ENCODE measurements at regions not wholly inside any gene's neighbourhood (a gene's known extent, or its start where the extent isn't known, plus 50 kb on each side); places are given as distances from the start of the nearest gene placed in this dataset.
"Not testable (repeated sequence)": the region's sequence is repeated elsewhere in the genome, so short reads cannot be mapped to it uniquely, and the experiment has no call there.

GRCh38 chr2:21854938-21855337 is 731.2 kb downstream of the TDRD15 start:
- DNase-seq (ENCODE audit: low spot score): no peak

DNA sequence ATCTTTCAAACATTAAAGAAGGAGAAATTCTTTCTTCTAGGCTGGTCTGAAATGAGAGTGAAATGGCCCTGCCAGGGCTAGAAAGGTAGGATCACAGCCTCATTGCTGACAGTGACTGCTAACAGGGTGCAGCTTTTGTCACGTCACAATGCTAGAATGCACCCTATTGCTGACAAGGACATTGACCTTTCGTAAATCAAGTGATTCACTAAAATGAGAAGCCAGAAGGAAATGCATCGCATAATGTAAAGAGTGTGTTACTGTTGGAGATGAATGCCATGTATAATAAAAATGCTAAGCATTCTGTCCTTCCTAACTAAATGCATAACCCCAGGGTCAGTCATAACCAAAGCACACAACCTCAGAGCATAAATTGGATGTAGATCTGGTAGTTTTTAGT is 732.9 kb downstream of the TDRD15 start:
- DNase-seq (ENCODE audit: low spot score): no peak

DNA sequence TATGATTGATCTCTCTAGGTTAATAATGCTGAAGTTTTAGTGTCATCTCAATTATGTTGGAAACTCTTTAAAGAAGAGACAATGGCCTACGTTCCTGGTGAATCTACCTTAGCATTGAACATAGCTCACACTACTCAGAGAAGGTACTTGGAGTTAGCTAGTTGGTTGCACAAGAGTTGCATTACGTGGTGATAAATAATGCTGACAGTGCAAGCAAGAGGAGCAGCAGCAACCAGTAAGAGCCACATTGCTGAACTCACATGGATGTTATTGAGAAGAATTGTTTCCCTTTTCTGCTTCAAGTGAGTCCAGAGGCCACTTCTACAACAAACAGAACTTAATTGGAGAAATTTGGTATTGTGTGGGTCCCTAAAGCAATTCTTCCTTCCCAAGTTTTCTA is 737.1 kb downstream of the TDRD15 start:
- DNase-seq (ENCODE audit: low spot score): no peak

DNA sequence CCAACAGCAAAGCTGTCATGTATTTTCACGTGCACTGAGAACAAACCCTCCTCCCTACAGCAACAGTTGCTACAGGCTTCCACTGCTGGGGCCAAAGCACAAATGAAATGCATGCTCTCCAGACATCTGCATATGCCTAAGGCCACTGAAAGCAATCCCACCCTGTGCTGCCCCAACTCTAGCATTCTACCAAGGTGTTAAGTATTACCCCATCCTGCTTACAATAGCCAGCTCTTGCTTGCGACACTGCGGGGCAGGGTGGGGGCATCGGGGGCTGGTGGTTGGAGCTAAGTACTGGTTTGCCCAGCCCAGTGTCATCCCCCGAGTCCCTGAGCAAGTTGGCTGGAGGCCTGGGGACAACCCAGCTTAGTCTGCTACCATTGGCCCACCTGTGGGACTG is 742.5 kb downstream of the TDRD15 start:
- no peak for DNase-seq (ENCODE audit: low spot score)

GRCh38 chr2:21887881-21888280 is 764.1 kb downstream of the TDRD15 start:
- DNase-seq (ENCODE audit: low spot score): no peak

DNA sequence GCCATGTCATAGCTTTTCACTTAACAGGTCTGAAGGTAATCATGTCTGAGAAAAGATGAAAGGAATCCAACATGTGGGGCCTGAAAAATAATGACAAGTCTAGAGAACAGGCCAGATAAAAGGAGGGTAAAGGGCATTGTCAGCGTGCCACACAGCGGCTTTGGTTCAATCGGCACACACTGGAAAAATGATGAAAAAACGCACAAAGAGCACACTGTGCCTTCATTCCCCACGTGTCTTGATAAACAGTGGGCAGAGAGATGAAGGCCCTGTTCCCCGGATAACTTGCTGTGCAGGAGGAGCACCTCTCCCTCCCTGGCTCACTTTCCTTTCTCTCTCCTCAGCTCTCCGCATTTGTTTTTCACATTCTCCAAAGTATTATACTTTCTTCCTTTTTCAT is 766.3 kb downstream of the TDRD15 start:
- DNase-seq (ENCODE audit: low spot score): no peak

GRCh38 chr2:21890716-21891115 is 766.9 kb downstream of the TDRD15 start:
- DNase-seq (ENCODE audit: low spot score): no peak

DNA sequence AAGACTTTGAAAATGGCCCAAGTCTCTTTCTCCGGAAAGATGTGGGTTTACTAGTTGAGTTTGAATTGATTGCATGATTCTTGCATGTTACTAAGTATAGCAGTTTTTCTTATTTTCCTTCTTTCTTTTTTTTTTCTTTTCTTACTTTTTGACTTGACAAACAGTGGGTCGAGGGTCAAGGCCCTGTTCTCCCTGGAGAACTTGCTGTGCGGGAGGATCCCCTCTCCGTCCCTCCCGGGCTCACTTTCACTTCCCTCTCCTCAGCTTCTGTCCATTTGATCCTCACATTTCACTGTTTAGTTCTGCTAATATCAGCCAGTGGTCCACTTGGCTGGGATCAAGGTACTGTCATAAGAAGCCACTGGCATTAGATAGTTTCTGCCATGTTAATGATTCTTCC is 767.4 kb downstream of the TDRD15 start:
- DNase-seq (ENCODE audit: low spot score): no peak

- no peak for DNase-seq (ENCODE audit: low spot score)
These were observed 768.4 kb downstream of the TDRD15 start for GRCh38 chr2:21892140-21892539.

GRCh38 chr2:21895200-21895599 is 771.4 kb downstream of the TDRD15 start:
- DNase-seq (ENCODE audit: low spot score): no peak

- not testable (repeated sequence) for DNase-seq (ENCODE audit: low spot score)
These were observed 785.1 kb downstream of the TDRD15 start for GRCh38 chr2:21908712-21909380.

- DNase-seq (ENCODE audit: low spot score): no peak
These were observed 787.2 kb downstream of the TDRD15 start for GRCh38 chr2:21910832-21911507.

GRCh38 chr2:21912405-21912804 is 788.6 kb downstream of the TDRD15 start:
- no peak for DNase-seq (ENCODE audit: low spot score)

DNA sequence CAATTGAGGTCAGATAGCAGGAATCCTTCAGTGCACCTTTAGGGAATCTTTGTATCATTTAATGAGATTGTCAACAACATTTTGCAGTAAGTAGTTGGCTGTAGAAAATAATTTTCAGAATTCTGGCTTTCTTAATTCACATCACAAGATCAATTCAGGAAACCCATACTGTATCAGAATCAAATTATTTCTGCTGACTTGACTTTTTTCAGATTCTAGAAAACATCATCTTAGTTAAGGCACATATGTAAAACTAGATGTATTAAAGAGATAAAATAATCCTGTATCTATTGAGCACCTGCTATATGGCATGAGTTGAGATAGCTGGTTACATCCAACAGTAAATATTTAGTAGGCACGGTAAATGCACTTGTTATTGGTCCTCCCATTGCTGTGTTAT is 791.4 kb downstream of the TDRD15 start:
- DNase-seq (ENCODE audit: low spot score): no peak

DNA sequence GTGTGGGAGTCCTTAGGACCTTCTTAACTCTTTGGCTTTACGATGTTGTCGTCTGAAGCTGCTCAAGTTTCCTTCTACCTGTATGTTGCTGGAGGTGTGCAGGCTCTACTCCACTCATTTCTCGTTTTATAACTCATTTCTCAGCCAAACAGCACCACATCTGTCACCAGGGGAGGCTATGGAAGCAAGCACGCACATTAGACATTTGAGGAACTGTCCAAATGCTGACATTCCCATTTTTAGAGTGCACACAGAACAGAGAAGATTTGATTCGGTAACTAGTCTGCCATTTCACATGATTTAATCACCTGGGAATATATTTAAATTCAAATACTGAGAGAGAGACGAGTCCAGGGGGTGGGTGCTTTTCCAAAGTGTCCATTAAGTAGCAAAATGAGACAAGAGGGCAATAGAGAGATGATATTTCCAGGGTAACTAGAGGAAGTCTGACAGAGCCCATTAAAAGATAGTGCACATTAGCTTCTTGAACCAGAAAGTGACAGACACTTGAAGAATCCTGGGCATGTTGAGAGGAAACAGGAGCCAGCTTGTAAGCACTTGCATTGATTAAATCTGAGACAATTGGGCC is 793.3 kb downstream of the TDRD15 start:
- no peak for DNase-seq (ENCODE audit: low spot score)

DNA sequence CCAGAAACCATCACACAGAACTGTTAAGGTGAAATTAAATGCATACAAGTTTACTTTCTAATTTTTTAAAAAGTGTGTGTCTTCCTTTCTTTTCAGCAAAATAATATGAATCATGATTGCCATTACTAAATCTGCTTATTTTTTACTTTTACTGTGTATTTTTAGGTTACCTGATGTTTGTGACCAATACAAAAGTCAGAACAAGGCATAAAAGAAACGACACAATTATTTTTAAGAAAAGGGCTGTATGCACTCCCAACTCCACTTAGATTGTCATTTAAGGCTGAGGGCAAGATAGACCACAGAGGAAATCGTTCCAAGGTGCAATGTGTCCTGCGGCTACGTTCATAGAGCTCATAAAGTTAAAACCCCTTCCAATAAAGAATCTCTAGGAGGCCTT is 797.0 kb downstream of the TDRD15 start:
- no peak for DNase-seq (ENCODE audit: low spot score)

- DNase-seq (ENCODE audit: low spot score): no peak
These were observed 801.0 kb downstream of the TDRD15 start for GRCh38 chr2:21924640-21925285.

GRCh38 chr2:21928292-21928691 is 804.5 kb downstream of the TDRD15 start:
- no peak for DNase-seq (ENCODE audit: low spot score)

GRCh38 chr2:21930226-21930625 is 806.5 kb downstream of the TDRD15 start:
- DNase-seq (ENCODE audit: low spot score): no peak

DNA sequence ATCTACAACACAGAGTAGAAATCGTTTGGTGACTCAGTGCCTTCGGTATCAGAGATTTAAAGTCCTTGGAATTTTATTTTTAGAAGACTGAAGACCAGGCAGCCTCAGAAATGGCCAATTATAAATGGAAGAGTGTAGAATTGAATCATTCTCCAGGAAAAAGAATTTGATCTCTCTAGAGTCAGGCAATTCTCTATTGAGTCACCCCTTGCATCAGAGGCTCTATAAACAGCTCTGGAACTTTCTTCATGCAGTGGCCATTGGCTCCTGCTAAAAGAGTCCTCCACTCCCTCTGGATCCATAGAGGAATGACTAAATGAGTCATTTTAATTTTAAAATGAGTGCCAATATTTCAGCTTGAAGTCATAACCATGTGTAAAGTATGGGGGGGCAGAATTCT is 816.2 kb downstream of the TDRD15 start:
- no peak for DNase-seq (ENCODE audit: low spot score)

GRCh38 chr2:21944536-21944935 is 820.8 kb downstream of the TDRD15 start:
- DNase-seq (ENCODE audit: low spot score): no peak

DNA sequence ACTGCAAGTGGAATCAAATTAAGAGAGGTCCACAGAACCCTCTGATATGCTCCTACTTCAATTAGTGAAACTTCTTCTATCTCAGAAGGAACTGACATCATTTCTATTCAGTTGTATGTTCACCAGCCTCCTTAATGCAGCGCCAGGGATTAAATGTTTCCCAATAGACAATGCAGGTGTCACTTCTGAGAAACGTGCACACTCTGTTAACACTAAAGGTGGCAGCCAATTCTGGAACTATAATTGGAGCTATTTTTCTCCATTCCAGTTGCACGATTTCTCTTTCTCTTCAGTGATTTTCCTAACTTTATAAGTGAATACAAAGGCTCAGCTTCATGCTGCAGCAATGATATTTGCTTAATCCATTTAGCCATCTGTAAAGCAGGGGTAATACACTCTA is 821.9 kb downstream of the TDRD15 start:
- DNase-seq (ENCODE audit: low spot score): no peak

DNA sequence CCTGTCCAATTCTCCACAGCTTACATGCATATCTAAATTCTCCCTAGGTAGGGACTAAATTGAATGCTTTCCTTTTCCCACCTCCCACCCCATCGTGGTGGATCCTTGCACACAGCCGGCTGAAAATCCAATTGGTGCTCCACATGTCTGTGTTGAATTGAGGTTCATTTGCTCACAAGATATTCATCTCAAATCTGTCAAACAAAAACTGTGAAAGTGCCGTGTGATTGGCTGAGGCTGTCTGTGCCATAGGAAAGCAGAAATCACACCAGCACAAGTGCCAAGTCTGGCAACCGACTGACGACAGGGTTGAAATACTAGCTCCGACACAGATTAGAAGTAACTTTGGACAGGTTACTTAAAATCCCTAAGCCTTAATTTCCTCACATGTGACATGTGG is 823.3 kb downstream of the TDRD15 start:
- DNase-seq (ENCODE audit: low spot score): no peak

All from CD4-positive, alpha-beta T cell treated with Interleukin-6 at 100 ng/mL for 8 hours (primary cell).